Islet of Langerhans (tissue), 1 donor: ENCODE measurements at regions not wholly inside any gene's neighbourhood (a gene's known extent, or its start where the extent isn't known, plus 50 kb on each side); places are given as distances from the start of the nearest gene placed in this dataset.
"Not testable (repeated sequence)": the region's sequence is repeated elsewhere in the genome, so short reads cannot be mapped to it uniquely, and the experiment has no call there.

Experiments
- FAIRE-seq: peaks from one replicate; lab custom pipeline; 2011; peaks lifted over from hg19 to GRCh38; lab: Jason Lieb, UNC

DNA sequence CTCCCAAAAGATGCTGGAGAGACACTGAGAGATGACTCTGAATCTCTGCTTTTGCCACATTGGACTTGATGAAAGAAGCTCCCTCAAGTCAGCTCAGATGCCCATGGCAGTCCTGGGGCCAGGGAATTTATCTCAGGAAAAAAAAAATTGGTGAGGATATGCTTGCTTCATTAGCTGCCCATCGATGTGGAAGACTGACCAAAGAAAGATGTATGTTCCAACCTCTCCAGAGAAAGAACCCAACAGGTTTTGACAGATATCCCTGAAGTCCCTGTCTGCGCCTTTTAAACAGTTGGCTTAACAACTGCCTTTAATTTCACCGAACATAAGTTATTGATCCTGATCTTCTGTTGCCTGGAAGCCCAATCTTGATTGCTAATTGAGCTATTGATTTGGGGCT lies 137.4 kb downstream of the TMEM114 start:
- FAIRE-seq = no peak

DNA sequence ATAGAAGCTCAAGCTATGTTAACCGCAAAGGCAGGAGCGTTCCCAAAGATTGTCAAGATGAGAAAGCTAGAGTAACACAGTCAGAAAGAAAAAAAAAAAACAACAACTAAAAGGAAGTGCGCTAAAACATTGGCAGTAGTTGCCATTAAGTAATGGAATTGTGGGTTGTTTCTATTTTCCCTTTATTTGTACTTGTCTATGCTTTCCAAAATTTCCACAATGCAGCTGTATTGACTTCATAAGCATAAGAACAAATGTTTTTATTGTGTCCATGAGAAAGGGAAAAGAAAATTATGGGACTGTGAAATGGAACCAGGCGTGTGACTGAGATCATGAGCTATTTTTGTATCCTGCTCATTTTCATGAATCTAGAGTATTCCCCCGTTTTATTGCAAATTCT lies 153.4 kb downstream of the TMEM114 start:
- no peak for FAIRE-seq

DNA sequence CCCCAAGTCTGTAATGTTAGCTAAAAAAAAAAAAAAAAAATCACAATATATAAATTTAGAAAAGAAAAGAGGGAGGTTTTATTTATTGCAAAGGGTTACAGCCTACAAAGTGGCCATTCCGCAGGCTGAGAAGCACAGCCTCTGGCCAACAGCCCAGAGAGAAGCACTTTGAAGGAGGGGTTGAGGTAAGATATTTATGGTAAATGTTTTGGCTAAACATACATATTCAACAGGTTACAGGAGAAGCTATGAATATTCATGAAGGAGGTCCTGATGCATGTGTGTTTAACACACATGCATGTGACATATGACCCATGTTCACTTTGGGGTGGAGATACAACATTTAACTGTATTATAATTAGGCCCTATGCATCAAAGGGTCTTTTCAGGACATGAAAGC lies 158.5 kb downstream of the TMEM114 start:
- no peak for FAIRE-seq

DNA sequence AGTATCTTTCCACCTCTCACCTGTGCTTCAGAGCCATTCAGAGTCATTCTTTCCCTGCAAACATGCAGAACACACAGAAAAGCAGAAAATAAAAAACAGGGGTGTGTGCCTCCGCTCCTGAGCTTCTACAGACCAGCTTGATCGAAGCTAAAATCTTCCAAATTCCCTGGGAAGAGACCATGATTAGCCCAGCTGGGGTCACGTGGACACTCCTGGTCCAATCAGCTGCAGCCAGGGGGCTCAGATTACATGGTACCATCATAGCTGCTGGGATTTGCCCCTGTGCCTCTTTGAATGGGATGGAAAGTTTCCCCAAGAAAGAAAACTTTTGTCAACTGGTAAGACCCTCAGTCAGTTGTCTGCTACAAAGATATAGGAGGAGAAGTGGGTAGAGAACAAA lies 159.9 kb downstream of the TMEM114 start:
- FAIRE-seq = no peak

DNA sequence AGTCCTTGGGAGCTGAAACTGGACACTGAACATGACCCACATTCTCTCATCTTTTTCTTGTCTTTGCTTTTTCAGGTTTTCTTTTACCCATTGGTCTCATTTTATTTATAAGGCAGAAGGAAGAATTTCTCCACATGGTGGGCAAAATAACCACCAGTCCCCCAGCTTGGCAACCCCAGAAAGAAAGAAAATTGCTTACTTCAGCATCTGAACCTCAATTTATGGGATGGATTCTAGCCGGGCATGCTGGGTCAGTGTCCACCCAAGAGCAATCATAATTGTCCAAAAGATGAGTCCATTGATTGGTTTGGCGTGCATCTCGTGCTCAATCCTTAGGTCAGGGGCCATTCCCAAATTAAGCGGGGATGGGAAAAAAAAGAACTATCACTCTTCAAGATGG lies 163.7 kb downstream of the TMEM114 start:
- FAIRE-seq = no peak

DNA sequence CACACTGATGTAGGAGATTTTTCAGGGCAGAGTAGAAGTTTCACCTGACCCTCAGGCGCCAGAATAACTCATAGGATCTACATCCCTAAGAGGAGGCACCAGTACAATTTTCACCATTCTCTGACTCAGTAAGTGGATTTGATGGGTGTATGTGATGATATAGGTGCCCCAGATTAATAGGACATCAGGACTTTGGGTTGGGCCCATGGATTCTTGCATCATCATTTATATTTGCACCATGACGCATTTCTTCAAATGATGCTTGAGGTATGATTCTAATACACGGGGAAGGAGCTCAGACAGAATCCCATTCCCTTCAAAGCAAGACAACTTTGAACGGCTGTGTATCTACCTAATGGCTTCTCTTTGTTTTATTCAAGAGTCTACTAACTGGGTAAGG lies 173.2 kb downstream of the TMEM114 start:
- FAIRE-seq = no peak

DNA sequence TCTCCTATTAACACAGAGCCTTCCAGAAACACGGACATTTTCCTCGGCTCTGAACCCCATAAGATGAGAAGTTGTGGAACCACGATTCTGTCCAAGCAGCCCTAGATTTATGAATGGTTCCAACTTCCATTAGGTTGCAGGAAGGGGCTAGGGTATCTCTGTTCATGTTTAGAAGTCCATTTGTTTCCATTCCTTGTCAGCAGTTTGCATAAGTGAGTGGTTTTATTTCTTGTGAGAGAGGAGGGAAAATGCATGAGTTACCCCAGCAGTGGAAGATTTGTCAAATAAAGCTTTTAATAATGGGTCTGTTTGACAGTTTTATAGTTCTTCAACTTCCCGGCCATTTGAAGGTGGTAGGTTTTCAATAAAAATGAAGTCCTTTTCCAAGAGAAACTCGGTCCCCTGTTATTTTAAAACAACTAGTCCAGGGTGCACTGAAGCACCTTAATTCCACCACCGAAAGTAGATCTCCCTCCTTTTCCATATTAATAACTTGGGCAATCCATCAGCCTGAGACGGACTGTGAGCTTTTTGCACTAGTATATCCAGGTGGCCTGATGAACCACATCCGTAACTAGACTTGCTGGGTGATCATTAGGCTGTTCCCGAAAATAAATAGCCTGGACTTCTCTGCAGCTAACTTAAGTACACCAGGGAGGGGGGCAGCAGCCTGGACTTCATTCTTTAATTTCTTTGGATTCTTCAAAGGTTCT lies 181.3 kb downstream of the TMEM114 start:
- FAIRE-seq = no peak

DNA sequence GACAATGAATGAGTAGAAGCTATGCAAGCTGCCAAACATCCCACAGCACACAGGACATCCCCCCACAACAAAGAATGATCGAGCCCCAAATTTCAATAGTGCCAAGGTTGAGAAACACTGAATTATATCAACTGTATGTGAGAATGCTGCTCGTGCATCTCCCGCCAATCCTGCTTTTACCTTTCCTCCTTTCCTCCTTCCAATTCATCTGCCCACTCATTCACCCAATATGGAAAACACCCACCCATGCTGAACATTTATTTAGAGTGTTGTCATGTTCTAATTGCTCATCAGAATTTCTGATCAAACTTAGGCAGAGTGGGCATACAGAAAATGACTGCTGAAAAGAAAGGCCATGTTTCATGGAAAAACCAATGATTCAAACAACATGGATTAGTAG lies 183.0 kb downstream of the TMEM114 start:
- no peak for FAIRE-seq

DNA sequence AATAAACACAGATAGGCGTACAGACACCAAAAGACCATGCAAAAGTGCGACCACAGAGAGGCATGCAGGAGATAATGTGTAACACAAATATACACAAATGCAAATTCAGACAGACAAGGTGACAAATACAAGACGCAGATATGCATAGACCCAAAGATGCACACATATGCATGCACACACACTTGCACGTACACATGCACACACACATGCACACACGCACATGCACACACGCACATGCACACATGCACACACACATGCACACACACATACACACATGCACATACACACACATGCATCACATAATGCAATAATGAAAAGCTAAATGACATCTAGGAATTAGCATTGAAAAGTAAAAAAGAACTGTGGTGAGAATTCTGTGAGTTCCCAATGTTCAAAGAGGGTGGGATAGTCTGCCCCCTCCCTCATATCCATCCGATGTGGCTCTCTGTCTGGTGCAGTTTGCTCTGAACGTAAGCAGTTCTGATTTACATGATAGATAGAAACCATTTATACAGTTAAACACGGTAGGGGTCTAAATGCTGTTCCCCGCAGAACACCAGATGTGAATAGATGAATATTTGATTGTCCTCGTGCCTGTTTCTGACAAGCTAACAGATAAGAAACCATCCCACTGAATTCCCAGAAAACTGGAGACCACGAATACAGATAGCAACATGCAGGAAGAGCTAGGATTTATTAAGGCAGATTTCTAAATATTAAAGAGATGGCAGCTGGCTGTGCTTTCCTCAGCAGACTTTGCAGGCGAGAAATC lies 186.1 kb downstream of the TMEM114 start:
- no peak for FAIRE-seq

DNA sequence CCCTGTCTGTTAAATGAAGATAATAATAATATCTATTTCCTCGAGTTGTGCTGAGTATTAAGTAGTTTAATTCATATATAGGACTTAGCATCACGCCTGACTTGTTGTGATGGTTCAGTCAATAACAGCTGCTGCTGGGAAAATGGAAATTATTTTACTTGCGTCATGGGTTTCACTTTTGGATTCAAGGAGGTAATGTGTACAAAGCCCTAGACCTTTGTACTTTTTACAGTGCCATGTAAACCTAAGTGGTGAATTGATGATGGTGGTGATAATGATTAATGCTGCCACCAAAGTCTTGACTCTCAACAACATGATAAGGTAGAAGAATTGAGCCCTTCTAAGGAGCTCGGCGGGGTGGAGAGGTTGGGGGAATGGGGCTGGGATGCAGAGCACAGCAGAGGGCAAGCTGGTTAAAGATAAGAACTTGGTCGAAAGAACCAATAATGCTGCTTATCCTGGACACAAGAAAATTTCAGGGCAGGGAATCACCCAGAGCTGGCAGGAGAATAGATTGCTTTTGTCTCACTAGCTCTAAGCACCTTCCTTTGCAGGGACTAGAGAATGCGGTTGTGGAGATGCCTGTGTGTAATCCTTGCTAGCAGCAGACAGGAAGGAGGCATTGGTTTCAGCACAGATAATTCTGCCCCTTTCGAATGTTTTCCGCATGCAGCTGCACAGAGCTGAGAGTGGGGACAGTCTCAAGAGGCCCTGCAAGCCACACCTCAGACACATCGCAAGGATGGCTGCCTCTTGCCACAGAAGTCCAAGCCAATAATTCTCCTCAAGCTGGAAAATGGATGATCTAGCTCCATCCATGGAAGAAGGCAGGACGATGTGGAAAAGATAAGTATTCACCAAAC lies 187.1 kb downstream of the TMEM114 start:
- FAIRE-seq = peak; percentile 88

DNA sequence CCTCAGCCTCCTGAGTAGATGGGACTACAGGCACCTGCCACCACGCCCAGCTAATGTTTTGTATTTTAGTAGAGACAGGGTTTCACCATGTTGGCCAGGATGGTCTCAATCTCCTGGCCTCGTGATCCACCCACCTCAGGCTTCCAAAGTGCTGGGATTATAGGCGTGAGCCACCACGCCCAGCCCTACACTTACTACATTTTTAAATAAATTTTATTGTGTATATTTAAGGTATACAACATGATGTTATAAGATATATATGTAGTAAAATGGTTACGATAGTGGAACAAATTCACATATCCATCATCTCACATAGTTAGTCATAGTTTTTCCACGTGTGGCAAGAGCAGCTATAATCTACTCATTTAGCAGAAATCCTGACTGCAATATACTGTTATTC lies 189.6 kb downstream of the TMEM114 start:
- FAIRE-seq = not testable (repeated sequence)

DNA sequence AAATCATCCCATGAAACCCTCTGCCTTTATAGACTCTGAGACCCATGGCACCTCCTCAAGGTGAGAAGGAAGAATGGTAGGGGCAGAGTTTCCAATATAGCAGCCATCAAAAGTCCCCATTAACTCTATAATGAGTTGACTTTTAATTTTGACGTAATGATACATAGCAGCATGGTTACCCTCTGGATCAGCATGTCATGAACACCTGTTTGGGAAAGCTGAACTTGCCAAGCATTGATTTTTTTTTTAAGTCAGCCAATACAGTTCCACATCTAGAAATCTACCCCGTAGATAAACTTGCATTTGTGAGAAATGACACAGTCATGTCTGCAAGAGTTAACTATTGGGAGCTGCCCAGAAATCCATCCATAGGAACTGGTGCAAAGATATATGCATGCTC lies 191.8 kb downstream of the TMEM114 start:
- FAIRE-seq = no peak

DNA sequence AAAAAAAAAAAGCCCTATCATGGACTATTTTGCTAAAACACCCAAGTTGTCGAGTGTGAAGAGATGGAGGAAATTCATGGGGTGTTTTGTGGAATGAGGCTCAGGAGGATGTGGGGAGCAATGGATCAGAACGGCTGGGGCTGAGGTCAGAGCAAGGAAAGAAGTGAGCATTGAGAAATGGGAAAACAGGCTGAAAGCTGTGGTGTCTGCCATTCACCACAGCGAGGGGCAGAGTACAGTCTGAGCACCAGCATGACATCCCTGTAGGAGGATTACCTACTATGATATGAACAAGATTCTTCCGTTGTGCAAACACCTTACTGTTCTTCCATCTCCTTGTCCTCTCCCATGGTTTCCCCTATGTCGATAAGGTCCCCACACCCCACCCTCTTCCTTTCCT lies 193.1 kb downstream of the TMEM114 start:
- no peak for FAIRE-seq

DNA sequence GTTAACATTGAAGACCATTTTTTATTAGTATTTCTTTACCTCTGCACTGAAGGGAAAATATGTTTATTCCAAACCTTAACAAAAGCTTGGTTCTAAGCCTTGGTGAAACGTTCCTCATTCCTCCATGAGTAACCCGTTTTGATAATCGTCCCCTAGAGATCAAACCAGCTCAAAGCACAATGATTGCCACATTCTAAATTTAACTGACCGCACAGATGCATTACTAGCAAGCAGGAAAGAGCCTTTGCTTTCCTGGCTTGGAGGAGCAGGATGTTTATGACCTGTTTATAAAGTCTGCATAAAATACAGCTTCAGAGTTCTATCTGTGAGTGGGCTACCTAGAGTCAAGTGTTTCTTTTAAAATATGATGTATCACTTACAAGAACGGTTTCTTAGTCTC lies 193.8 kb downstream of the TMEM114 start:
- FAIRE-seq = no peak

DNA sequence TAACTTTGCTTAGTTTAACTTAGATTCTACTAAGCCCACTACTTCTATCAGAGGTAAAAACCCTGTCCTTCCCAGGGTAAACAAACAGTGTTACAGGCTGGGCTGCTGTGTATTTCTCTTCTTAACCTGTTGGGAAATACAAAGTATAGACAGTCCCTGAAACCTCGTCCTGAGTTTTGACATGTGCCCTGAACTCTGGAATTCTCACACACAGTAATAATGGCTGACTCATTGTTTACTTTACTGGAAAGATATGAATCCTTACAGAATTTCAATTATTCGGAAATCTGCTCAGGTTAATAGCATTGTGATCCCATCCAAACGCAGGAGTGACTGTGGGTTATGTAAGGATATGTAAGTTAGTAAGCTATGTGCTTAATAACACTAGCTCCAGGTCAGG lies 199.1 kb downstream of the TMEM114 start:
- no peak for FAIRE-seq

DNA sequence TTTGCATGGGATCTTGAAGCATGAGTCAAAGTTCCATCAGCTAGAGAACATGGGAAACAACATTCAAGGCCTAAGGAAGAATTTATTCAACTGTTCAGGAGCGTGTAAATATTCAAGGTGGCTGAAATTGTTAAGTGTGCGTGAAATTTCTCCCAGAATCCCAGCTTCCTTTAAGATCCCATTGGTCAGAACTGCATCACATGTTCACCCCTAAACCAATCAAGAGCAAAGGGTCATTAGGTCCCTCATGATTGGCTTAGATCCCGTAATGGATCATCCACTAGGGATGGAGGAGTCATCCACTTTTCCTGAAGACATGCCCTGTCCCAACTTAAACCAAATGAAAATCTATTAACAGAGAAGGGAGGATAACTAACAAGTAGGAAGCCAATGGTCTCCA lies 201.6 kb downstream of the TMEM114 start:
- FAIRE-seq = no peak

DNA sequence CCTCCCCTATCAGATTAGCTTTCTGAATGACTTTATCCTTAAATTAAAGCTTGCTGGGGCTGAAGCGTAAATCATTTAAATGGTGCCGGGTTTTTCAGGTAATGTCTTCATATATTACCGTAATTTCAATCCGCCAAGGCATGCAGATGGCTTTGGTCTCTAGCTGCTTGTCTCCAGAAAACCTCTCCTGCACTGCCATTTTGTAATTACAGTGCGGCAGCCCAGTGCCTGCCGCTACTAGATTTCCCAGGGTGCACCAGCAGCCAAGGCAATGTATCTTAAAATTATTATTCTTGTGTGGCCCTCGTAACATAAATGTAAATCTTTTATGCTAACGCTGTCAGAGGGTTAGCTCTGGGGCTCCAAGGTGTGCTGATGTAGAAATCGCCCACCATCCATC lies 208.5 kb downstream of the TMEM114 start:
- no peak for FAIRE-seq

DNA sequence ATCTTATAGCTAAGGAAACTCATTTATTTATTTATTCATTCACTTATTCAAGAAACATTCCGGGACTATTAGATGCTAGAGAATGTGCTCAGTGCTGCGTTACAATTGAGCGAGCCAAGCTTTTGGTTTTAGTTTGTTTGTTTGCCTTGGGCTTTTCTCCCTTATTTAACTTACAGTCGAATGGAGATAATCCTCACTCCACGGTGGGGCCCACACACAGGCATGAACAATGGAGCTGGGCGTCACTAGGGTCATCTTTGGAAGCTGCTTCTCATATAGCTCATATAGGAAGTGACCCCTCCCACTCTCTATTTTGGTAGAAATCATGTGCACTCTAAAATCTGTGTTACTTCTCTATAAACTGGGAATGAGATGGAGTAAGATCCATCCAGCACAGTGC lies 210.0 kb downstream of the TMEM114 start:
- FAIRE-seq = no peak

DNA sequence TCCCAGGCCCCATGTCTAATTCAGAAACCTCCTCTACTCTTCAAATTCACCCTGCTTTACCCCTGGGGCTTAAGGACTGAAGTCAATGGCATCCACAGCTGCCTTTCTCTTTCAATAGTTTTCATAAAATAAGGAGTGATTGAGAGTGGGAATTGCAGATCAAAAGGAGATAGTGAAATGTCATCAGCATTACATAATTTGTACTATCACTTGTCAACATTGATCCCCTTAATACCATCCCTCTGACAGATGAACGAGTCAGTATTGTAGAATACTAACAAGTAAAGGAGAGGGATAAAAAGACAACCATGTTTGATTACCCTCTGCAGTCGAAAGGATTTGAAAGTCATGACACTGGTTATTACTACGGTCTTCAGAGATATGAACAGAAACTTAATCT lies 212.4 kb downstream of the TMEM114 start:
- FAIRE-seq = no peak

DNA sequence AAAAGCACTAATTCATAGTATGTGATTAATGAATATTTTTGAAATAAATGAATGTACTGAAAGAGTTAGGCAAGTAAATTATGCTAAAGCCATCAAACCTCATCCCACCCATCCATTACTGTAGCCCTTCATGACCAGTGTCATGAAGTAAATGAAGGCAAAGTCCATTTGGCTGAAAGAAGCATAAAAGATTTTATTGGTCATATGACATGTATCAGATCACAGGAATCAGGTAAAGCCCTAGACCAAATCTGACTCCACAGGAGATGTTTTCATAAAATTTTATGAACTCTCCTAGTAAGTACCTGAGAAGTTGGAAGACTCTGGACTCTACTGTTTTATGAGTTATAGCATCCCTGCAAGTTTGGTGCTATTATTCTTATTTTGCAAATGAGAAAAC lies 213.5 kb downstream of the TMEM114 start:
- FAIRE-seq = no peak

DNA sequence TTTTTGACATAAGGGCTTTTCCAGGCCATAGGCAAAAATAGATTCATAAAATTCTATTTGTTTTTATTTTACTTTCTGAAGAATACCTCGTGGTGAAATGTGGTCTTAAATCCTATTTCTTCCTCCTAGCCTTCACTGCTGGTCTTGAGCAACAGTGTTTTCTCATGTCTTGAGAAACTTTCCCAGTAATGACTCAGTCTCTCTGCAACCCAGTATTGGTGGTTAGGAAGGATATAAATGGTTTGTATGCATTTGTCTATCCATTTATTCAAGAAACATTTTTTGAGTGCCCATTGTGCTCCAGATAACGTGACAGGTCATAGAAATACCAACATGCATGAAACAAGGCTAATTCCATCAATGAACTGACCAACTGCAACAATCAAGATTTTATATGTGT lies 213.9 kb downstream of the TMEM114 start:
- no peak for FAIRE-seq

DNA sequence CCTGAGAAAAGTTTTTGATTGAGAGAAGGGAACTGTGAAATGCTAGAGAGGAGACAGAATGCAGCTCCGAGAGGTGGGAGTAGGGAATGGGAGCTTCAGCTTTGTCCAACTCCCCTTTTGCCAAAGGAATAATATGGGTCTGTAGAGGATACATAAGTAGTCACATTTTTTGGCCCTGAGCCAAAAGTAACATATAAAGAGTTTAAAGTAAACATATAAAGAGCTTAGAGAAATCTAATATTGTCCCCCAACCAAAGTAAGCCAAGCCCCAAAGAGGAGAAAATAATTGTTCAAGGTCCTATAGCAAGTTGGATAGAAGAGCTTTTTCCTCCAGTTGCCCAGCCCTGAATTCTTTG lies 215.1 kb downstream of the TMEM114 start:
- FAIRE-seq = no peak

DNA sequence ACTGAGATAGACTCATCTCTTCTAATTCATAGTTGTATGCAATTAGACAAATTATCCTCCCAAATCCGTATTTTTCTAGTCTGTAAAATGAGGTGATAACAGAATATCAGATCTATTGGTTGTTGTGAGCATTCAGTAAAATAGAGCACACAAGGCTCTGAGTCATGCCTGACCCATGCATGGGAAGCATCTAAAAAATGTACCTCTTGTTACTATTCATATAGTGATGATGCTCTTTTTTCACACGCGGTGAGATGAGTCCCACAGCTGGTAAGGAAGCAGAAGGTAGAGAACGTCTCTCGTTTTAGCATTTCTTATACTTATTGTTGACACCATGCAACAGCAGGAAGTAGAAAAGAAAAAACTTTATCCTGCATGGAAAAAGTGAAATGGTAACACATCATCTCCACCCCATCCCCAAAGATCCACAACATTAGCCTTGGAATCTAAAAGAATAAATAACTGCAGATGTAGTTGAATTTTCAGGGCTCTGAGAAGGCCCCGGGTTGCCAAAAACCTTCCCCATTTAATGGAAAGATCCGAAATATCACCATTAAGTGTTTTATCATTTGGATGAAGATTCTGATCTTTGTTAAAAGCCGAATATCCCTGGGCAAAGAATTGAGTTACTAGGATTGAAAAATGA lies 215.6 kb downstream of the TMEM114 start:
- FAIRE-seq = no peak
